C4-2B (cell line): ENCODE measurements at regions not wholly inside any gene's neighbourhood (a gene's known extent, or its start where the extent isn't known, plus 50 kb on each side); places are given as distances from the start of the nearest gene placed in this dataset.

ENCODE experiments used
- H3K27ac ChIP-seq: fragments of 450-650 bp; 2 replicates; pipeline ENCODE4 v1.5.1; 2017
- CTCF ChIP-seq: fragments of 450-650 bp; conservative IDR thresholded peaks from 2 replicates; pipeline ENCODE4 v1.5.1; 2017; ENCODE audit warnings: mild to moderate bottlenecking
- ZFX ChIP-seq: fragments of 450-650 bp; IDR thresholded peaks from 2 replicates; pipeline ENCODE4 v1.6.1; 2017

- H3K27ac ChIP-seq, result no peak overlapping the region
- TF ChIP-seq ZFX (no peak), CTCF (no peak)
Observed at GRCh38 chr1:31507676-31508530, 68.4 kb upstream of the TINAGL1 start.

GRCh38 chr1:31509124-31510072, 66.9 kb upstream of the TINAGL1 start:
- peak overlapping the region; percentile 90 for H3K27ac ChIP-seq
- TF ChIP-seq CTCF (no peak), ZFX (no peak)

- peak overlapping the region; percentile 90 for H3K27ac ChIP-seq
- TF ChIP-seq ZFX (no peak), CTCF (no peak)
Observed at GRCh38 chr1:31510304-31510703, 66.0 kb upstream of the TINAGL1 start.

GRCh38 chr1:31510853-31511789, 65.2 kb upstream of the TINAGL1 start:
- peak overlapping the region; percentile 90 for H3K27ac ChIP-seq
- TF ChIP-seq ZFX (no peak), CTCF (no peak)

- peak overlapping the region; percentile 90 for H3K27ac ChIP-seq
- TF ChIP-seq CTCF (no peak), ZFX (no peak)
Observed at GRCh38 chr1:31511848-31512615, 64.3 kb upstream of the TINAGL1 start.

GRCh38 chr1:31514117-31514516, 62.2 kb upstream of the TINAGL1 start:
- no peak for TF ChIP-seq ZFX
- TF ChIP-seq CTCF, result no peak

More at GRCh38 chr1:31514117-31514516, 62.2 kb upstream of the TINAGL1 start:
- no peak overlapping the region for H3K27ac ChIP-seq
